ENCODE measurements at regions not wholly inside any gene's neighbourhood (a gene's known extent, or its start where the extent isn't known, plus 50 kb on each side); places are given as distances from the start of the nearest gene placed in this dataset.
A peak's percentile ranks its signal among the peaks of the same experiment; 100 is the strongest.

DNA sequence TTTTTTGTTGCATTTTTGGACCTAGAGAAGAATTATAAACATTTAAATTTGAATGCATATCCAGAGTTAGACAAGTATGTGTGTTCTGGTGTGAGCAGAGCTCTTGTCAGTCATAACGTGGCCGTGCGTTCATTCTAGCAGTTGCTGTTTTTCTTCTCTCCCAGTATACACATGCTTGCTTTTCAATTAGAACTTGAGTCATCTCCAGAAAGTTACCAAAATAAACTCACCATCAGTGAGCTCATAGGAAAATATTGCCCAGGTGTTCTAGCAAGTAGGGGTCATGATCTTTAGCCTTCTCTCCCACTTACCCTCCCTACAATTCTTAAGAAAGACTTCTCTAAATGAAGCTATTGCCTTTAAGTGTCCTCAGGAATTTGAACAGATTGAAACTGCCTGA lies 247.5 kb upstream of the TUT7 start:
- Histone ChIP-seq H3K27ac (replicated peaks) (no peak overlapping the region), H3K4me3 (no peak overlapping the region), H3K4me1 (peaks cover 30% of the 10 kb centered on the region), H3K27me3 (ENCODE audit: low read depth) (peaks cover 5% of the 10 kb centered on the region), H3K9me3 (replicated peaks) (peaks cover 3% of the 10 kb centered on the region), H3K36me3 (no peaks in the 10 kb centered on the region)
- intact Hi-C loops (cut with micrococcal nuclease) = no loop called here
- DNase-seq = no peak
- TF ChIP-seq, protein P1, sequence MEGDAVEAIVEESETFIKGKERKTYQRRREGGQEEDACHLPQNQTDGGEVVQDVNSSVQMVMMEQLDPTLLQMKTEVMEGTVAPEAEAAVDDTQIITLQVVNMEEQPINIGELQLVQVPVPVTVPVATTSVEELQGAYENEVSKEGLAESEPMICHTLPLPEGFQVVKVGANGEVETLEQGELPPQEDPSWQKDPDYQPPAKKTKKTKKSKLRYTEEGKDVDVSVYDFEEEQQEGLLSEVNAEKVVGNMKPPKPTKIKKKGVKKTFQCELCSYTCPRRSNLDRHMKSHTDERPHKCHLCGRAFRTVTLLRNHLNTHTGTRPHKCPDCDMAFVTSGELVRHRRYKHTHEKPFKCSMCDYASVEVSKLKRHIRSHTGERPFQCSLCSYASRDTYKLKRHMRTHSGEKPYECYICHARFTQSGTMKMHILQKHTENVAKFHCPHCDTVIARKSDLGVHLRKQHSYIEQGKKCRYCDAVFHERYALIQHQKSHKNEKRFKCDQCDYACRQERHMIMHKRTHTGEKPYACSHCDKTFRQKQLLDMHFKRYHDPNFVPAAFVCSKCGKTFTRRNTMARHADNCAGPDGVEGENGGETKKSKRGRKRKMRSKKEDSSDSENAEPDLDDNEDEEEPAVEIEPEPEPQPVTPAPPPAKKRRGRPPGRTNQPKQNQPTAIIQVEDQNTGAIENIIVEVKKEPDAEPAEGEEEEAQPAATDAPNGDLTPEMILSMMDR (IDR thresholded peaks at IDR 0.05; ENCODE audit: borderline replicate concordance) = no peak

GRCh38 chr9:86600977-86601376 lies 246.8 kb upstream of the TUT7 start:
- TF ChIP-seq, protein P1 (IDR thresholded peaks at IDR 0.05; ENCODE audit: borderline replicate concordance) = no peak
- Histone ChIP-seq H3K27ac (replicated peaks) (no peak overlapping the region), H3K4me3 (no peak overlapping the region), H3K36me3 (no peaks in the 10 kb centered on the region), H3K27me3 (ENCODE audit: low read depth) (peaks cover 5% of the 10 kb centered on the region), H3K9me3 (replicated peaks) (peaks cover 3% of the 10 kb centered on the region), H3K4me1 (peaks cover 30% of the 10 kb centered on the region)
- intact Hi-C loops (cut with micrococcal nuclease) = no loop called here
- no peak for DNase-seq

DNA sequence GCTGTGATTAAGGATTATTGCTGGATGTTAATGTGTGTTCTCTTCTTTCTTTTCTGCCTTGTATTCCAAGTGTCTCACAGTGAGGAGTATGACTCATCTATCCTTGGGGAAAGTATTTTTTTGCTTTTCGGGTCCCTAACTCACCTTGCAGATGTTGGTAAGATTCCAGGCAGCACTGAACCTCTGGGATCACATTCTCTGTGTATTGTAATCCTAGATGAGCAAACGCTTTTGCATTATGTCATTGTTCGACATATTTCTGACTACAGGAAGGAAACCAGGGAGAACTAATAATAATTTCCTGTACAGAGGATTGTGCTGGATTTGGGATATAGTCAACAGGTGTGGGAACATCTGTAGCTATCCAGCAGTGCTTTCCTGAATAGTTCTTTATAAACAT lies 246.1 kb upstream of the TUT7 start:
- H3K27me3 ChIP-seq (ENCODE audit: low read depth) = peaks cover 5% of the 10 kb centered on the region
- H3K36me3 ChIP-seq = no peaks in the 10 kb centered on the region
- peak overlapping the region; percentile 41 for H3K27ac ChIP-seq (replicated peaks)
- H3K9me3 ChIP-seq (replicated peaks) = peaks cover 3% of the 10 kb centered on the region
- TF ChIP-seq, protein P1 (IDR thresholded peaks at IDR 0.05; ENCODE audit: borderline replicate concordance) = no peak
- no peak for DNase-seq
- H3K4me1 ChIP-seq = peaks cover 30% of the 10 kb centered on the region
- H3K4me3 ChIP-seq = no peak overlapping the region
- intact Hi-C loops (cut with micrococcal nuclease) = no loop called here

GRCh38 chr9:86599561-86599960 lies 245.4 kb upstream of the TUT7 start:
- H3K36me3 ChIP-seq = no peaks in the 10 kb centered on the region
- peaks cover 3% of the 10 kb centered on the region for H3K9me3 ChIP-seq (replicated peaks)
- no peak for DNase-seq
- no peak overlapping the region for H3K4me3 ChIP-seq
- peaks cover 5% of the 10 kb centered on the region for H3K27me3 ChIP-seq (ENCODE audit: low read depth)
- peak overlapping the region; percentile 41 for H3K27ac ChIP-seq (replicated peaks)
- TF ChIP-seq, protein P1 (IDR thresholded peaks at IDR 0.05; ENCODE audit: borderline replicate concordance) = no peak
- peaks cover 30% of the 10 kb centered on the region for H3K4me1 ChIP-seq
- intact Hi-C loops (cut with micrococcal nuclease) = no loop called here

DNA sequence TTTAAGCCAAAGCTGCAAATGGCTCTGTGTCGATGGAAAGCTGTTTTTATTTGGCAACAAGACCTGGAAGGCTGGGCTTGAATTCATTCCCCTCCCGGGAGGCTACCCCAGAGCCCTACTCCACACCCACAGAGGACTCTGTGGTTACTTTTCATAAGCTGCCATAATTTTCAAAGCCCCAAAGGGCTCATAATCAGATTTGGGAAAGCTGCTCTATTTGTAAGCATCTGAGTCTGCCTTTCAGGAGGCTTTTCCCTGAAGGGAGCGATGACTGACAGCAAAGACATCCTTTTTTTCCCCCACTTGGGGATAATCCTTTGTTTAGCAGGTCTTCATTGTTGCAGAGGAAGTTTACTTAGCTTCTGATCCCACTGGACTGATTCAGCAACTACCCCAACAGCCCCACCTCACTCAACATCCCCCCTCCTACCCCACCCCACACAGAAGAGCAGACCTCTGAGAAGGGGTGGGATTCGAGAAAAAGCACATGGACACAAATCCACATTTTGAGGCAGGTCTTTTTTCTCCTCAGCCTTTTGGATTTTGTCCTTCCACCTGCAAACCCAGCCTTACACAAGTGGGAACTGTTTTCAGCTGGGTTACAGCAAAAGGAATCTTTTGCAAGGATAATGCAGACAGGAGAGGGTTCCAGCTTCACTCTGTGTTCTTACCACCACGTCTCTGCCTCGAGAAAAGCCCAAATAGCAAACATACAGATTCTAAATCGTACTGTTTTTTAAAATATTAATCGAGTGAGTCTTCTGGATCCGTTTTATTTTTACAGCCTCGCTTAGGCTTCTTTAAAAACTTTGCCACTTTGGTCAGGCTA lies 244.4 kb upstream of the TUT7 start:
- Histone ChIP-seq H3K27me3 (ENCODE audit: low read depth) (peaks cover 5% of the 10 kb centered on the region), H3K9me3 (replicated peaks) (peaks cover 3% of the 10 kb centered on the region), H3K4me1 (peaks cover 30% of the 10 kb centered on the region), H3K4me3 (no peak overlapping the region), H3K36me3 (no peaks in the 10 kb centered on the region), H3K27ac (replicated peaks) (peak overlapping the region; percentile 40)
- no peak for DNase-seq
- TF ChIP-seq, protein P1 (IDR thresholded peaks at IDR 0.05; ENCODE audit: borderline replicate concordance) = no peak
- intact Hi-C loops (cut with micrococcal nuclease) = no loop called here
